Left ventricle myocardium inferior (tissue), 1 donor: ENCODE measurements at regions not wholly inside any gene's neighbourhood (a gene's known extent, or its start where the extent isn't known, plus 50 kb on each side); places are given as distances from the start of the nearest gene placed in this dataset.

Experiments
- DNase-seq: peaks from one replicate; pipeline ENCODE4 v3.0.0-alpha.2; 2020
- H3K27ac ChIP-seq: fragments of 200-600 bp; replicated peaks from 2 replicates; pipeline ENCODE4 v1.8.0; 2021
- H3K27me3 ChIP-seq: fragments of 200-600 bp; 2 replicates; pipeline ENCODE4 v1.8.0; 2021; ENCODE audit warnings: low read depth
- H3K36me3 ChIP-seq: fragments of 200-600 bp; 2 replicates; pipeline ENCODE4 v1.8.0; 2021
- H3K4me1 ChIP-seq: fragments of 200-600 bp; 2 replicates; pipeline ENCODE4 v1.8.0; 2021
- H3K4me3 ChIP-seq: fragments of 200-600 bp; 2 replicates; pipeline ENCODE4 v1.8.0; 2021; ENCODE audit warnings: mild to moderate bottlenecking, moderate library complexity
- H3K9me3 ChIP-seq: fragments of 200-600 bp; replicated peaks from 2 replicates; pipeline ENCODE4 v1.8.0; 2021
- intact Hi-C: fragments of 100-400 bp; cut with micrococcal nuclease; formaldehyde crosslinking; loops from one replicate; pipeline ENCODE4 v1.11.0; 2022
- TF ChIP-seq, protein P1 (sequence below): fragments of 200-600 bp; IDR thresholded peaks from 2 replicates; pipeline ENCODE4 v1.8.0; 2021; ENCODE audit warnings: antibody characterized with exemption, mild to moderate bottlenecking, borderline replicate concordance
- donor health status: DM: no; HTN: yes; CAD: no; lungs with severe emphysema.

DNA sequence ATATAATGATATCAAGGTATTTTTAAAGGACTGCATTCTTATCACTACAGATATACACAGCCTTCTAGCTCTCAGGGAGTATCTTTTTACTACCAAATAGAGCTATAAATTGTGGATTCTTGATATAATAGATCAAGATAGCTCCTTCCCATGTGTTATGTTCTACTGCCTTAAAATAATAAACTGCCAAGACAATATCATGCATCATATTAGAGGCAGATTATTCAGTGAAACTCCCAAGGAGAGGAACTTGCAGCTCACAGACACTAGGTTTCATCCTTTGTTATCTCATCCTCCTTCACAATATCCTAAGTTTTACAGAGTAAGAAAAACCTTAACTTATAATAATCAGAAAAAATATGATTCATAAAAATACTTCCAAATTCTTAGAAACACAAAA is 802.8 kb downstream of the DIAPH3 start:
- H3K4me1 ChIP-seq: peaks cover 54% of the 10 kb centered on the region
- no peaks in the 10 kb centered on the region for H3K9me3 ChIP-seq
- TF ChIP-seq, protein P1, sequence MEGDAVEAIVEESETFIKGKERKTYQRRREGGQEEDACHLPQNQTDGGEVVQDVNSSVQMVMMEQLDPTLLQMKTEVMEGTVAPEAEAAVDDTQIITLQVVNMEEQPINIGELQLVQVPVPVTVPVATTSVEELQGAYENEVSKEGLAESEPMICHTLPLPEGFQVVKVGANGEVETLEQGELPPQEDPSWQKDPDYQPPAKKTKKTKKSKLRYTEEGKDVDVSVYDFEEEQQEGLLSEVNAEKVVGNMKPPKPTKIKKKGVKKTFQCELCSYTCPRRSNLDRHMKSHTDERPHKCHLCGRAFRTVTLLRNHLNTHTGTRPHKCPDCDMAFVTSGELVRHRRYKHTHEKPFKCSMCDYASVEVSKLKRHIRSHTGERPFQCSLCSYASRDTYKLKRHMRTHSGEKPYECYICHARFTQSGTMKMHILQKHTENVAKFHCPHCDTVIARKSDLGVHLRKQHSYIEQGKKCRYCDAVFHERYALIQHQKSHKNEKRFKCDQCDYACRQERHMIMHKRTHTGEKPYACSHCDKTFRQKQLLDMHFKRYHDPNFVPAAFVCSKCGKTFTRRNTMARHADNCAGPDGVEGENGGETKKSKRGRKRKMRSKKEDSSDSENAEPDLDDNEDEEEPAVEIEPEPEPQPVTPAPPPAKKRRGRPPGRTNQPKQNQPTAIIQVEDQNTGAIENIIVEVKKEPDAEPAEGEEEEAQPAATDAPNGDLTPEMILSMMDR: no peak

DNA sequence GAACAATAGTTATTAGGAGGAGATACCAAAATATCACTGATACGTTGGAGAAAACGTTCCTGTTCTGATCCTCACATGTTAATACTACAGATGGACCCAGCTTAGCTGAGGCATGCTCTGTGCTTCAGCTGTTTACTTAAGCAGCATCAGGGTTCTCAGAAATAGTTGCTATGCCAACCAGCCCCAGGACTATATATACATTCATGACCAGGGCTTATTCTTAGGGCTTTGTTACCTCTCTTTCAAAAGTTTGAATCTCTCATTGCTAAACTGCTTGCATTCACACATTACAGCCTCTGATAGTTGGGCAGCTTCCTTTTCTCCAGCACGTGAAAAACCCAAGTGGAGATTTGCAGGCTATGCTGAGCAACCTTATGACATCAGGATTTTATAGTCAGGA is 800.4 kb downstream of the DIAPH3 start:
- TF ChIP-seq, protein P1: no peak
- H3K4me3 ChIP-seq: no peak overlapping the region
- H3K4me1 ChIP-seq: peaks cover 44% of the 10 kb centered on the region
- no peaks in the 10 kb centered on the region for H3K9me3 ChIP-seq
- intact Hi-C loops: no loop called here
- no peaks in the 10 kb centered on the region for H3K27me3 ChIP-seq
- H3K27ac ChIP-seq: no peak overlapping the region
- H3K36me3 ChIP-seq: no peaks in the 10 kb centered on the region
- no peak for DNase-seq

More for the DNA sequence above, 802.8 kb downstream of the DIAPH3 start:
- no peak for DNase-seq
- H3K27me3 ChIP-seq: no peaks in the 10 kb centered on the region
- H3K4me3 ChIP-seq: no peak overlapping the region
- intact Hi-C loops: no loop called here
- no peak overlapping the region for H3K27ac ChIP-seq
- no peaks in the 10 kb centered on the region for H3K36me3 ChIP-seq

DNA sequence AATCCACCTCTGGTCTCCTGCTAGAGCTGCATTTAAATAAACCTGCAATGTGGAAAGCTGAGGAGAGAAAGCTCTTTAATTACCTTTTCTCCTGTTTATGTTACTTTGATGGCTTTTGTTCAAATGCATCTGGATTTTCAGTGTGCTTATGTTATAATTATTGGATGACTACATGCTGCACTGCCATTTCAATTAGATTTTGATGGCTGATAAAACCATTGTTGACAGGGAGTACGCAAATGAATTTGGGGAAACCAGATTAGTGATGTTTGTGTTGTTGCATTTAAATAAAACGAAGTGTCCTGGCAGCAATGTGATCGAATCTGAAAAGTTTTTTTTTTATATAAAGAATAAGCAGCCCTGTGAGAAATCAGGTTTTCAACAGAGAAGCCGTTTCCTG is 799.8 kb downstream of the DIAPH3 start:
- DNase-seq: no peak
- no peaks in the 10 kb centered on the region for H3K9me3 ChIP-seq
- TF ChIP-seq, protein P1: no peak
- H3K27me3 ChIP-seq: no peaks in the 10 kb centered on the region
- intact Hi-C loops: no loop called here
- no peaks in the 10 kb centered on the region for H3K36me3 ChIP-seq
- H3K4me3 ChIP-seq: no peak overlapping the region
- peaks cover 47% of the 10 kb centered on the region for H3K4me1 ChIP-seq
- no peak overlapping the region for H3K27ac ChIP-seq

DNA sequence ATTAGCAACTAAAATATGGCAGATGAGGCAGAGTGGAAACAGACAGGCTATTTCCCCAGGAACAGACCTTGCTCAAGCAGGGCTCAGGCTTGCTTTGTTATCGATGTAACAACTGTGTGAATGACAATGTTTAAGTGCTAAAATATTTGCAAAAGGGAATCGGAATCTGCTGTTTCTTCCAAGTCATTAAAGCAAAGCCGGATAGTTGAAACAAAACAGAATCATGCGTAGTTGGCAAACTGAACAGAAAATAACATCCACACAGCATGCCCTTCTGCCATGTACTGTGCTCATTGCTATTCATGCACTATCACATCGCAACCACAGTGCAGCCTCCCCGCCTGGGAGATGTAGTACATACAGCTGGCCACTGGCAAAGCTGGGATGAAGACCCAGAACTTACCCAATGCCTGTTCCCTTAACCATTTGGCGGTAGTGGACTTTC is 799.1 kb downstream of the DIAPH3 start:
- H3K27ac ChIP-seq: no peak overlapping the region
- H3K4me1 ChIP-seq: peaks cover 48% of the 10 kb centered on the region
- no peaks in the 10 kb centered on the region for H3K9me3 ChIP-seq
- intact Hi-C loops: no loop called here
- no peaks in the 10 kb centered on the region for H3K27me3 ChIP-seq
- TF ChIP-seq, protein P1: peak; percentile 22
- H3K36me3 ChIP-seq: no peaks in the 10 kb centered on the region
- no peak for DNase-seq
- no peak overlapping the region for H3K4me3 ChIP-seq

DNA sequence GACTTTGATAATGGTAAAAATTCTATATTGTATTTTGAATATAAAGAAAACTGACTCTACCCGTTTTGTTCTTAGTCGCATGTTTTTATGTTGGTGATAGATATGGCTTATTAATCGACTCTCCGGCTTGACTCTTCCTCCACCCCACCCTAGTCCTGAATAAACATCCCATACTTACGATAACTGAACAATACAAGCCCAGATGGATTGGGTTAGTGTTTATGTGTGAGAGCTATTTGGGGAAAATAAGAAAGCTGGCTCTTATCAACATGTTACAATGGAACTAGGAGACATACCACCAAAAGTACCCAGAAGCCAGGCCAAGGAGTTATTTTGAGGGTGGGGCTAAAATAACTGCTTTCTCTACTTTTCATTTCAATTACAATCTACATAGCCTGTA is 796.3 kb downstream of the DIAPH3 start:
- intact Hi-C loops: no loop called here
- Histone ChIP-seq H3K9me3 (no peaks in the 10 kb centered on the region), H3K4me1 (peaks cover 43% of the 10 kb centered on the region), H3K36me3 (no peaks in the 10 kb centered on the region), H3K27ac (peak overlapping the region; percentile 55), H3K4me3 (no peak overlapping the region), H3K27me3 (no peaks in the 10 kb centered on the region)
- no peak for DNase-seq
- TF ChIP-seq, protein P1: no peak

DNA sequence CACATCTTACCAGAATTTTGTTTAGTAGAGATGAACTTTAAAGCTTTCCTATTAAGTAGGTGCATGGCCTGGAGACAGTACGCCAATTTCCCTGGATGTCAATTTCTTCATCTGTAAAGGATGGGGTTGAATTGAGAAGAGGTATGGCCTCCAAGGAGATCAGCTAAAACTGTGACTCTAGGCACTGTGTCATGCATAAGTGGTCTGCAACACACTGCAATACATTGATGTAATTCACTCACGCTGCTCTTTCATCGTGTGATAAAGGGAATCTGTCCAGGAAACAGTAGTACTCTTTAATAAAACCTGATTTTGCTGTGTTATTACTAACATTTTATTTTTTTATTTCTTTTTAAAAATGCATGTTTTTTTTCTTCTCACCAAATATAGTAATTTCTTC is 795.8 kb downstream of the DIAPH3 start:
- Histone ChIP-seq H3K36me3 (no peaks in the 10 kb centered on the region), H3K4me3 (no peak overlapping the region), H3K27ac (peak overlapping the region; percentile 55), H3K9me3 (no peaks in the 10 kb centered on the region), H3K4me1 (peaks cover 47% of the 10 kb centered on the region), H3K27me3 (no peaks in the 10 kb centered on the region)
- DNase-seq: no peak
- intact Hi-C loops: no loop called here
- TF ChIP-seq, protein P1: no peak
